ENCODE measurements at regions not wholly inside any gene's neighbourhood (a gene's known extent, or its start where the extent isn't known, plus 50 kb on each side); places are given as distances from the start of the nearest gene placed in this dataset.

DNA sequence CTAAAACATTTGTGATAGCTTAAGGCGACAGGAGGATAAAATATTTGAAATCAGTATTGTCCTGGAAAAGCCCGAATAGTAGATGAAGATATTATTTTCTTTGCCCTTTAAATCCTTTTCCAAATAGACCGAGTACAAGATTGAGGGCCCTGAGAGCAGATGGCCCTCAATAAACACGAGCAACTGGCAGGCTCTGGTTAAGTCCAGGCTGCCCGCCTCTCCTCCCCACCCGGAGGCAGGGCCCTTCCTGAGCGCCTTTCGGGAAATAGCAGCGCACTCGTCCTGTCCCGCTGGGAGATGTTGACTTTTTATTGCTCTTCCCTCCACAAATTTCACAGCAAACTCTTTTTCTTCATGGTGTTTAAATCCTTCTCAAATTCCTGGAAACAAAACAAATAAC, 50.8 kb upstream of the MAX start:
- Mint-ChIP-seq H3K36me3 (ENCODE audit: low read depth) (no peaks in the 10 kb centered on the region), H3K27ac (no peak overlapping the region), H3K4me3 (no peak overlapping the region), H3K4me1 (peaks cover 3% of the 10 kb centered on the region; the same call in 2 of the 3 replicates), H3K9me3 (no peaks in the 10 kb centered on the region; the same call in 2 of the 3 replicates), H3K27me3 (ENCODE audit: insufficient read depth, low read depth, poor library complexity) (peaks cover 2% of the 10 kb centered on the region)
- no peaks in the 10 kb centered on the region for H3K4me1 ChIP-seq (ENCODE audit: insufficient read depth)
- no peak overlapping the region for H3K27ac ChIP-seq (ENCODE audit: low read depth)
- no peak overlapping the region for H3K4me2 ChIP-seq
- H3K9me2 ChIP-seq (ENCODE audit: insufficient read depth) = 0 out of 2 replicates have a peak, but pooled peaks cover 7% of the 10 kb centered on the region
- peak overlapping the region; percentile 38; the same call in 1 of the 2 replicates for H2AFZ ChIP-seq
- TF ChIP-seq JUNB (IDR thresholded peaks at IDR 0.05; ENCODE audit: unreplicated experiment) (no peak), ZNF114 (CRISPR knock-in tag; IDR thresholded peaks at IDR 0.05) (no peak), NANOG (IDR thresholded peaks at IDR 0.05; ENCODE audit: borderline replicate concordance) (no peak)
- H4K20me1 ChIP-seq (replicated peaks; ENCODE audit: insufficient read depth) = no peaks in the 10 kb centered on the region
- no peaks in the 10 kb centered on the region for H3K79me2 ChIP-seq (replicated peaks; ENCODE audit: insufficient read depth)
- no peak overlapping the region for H3K4me3 ChIP-seq
- ATAC-seq (peak; percentile 36; the same call in 2 of the 3 replicates), DNase-seq (ENCODE audit: low spot score) (no peak)
- no peaks in the 10 kb centered on the region for H3F3A ChIP-seq (replicated peaks; ENCODE audit: low read depth)
- no peaks in the 10 kb centered on the region for H3K36me3 ChIP-seq (ENCODE audit: insufficient read depth)
- H3K27me3 ChIP-seq (ENCODE audit: insufficient read depth) = no peaks in the 10 kb centered on the region

DNA sequence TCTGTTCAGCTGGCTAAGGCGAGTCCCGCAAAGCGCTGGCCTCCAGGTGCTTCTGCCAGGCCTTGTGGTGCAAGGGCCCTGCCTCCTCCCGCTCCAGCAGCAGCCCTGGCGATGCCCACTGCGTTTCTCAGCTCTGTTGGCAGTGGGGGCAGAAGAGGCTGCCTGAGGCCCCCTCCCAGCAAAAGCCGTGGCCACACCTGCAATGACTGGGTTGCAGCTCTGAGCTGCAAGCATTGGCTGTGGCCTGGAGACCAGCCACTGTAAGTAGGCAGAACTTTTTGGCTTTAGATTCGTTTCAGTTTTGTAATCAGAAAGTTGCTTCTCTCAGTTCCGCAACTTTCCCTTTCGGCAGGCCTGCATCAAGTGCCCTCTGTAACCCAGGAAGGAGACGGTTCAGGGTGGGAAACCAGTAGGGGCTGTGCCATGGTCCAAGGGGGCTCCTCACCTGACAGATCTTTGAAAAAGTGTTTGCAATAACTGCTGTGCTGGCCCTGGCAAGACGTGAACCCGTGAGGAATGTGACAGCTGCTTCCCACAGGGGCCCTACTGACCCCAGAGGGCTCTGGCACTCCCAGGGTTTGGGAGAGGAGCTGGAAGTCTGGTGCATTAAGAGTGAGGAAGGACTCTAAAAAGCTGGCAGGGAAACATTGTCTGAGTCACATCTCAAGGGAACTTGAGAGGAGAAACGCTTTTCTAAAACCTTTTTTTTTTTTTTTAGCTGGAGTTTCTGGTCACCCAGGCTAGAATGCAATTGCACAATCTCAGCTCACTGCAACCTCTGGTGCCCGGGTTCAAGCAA, 54.5 kb upstream of the MAX start:
- no peaks in the 10 kb centered on the region for H3K36me3 ChIP-seq (ENCODE audit: insufficient read depth)
- ATAC-seq (peak; percentile 36; the same call in 1 of the 3 replicates), DNase-seq (ENCODE audit: low spot score) (no peak)
- H3K79me2 ChIP-seq (replicated peaks; ENCODE audit: insufficient read depth) = no peaks in the 10 kb centered on the region
- Mint-ChIP-seq H3K27ac (no peak overlapping the region), H3K9me3 (no peaks in the 10 kb centered on the region; the same call in 2 of the 3 replicates), H3K4me1 (peaks cover under 1% of the 10 kb centered on the region; the same call in 2 of the 3 replicates), H3K36me3 (ENCODE audit: low read depth) (no peaks in the 10 kb centered on the region), H3K4me3 (no peak overlapping the region), H3K27me3 (ENCODE audit: insufficient read depth, low read depth, poor library complexity) (peaks cover under 1% of the 10 kb centered on the region)
- no peak overlapping the region for H3K27ac ChIP-seq (ENCODE audit: low read depth)
- no peaks in the 10 kb centered on the region for H3F3A ChIP-seq (replicated peaks; ENCODE audit: low read depth)
- peak overlapping the region; percentile 74 for H2AFZ ChIP-seq
- no peaks in the 10 kb centered on the region for H3K4me1 ChIP-seq (ENCODE audit: insufficient read depth)
- H3K4me3 ChIP-seq = no peak overlapping the region
- H3K27me3 ChIP-seq (ENCODE audit: insufficient read depth) = no peaks in the 10 kb centered on the region
- no peaks in the 10 kb centered on the region for H4K20me1 ChIP-seq (replicated peaks; ENCODE audit: insufficient read depth)
- H3K9me2 ChIP-seq (ENCODE audit: insufficient read depth) = no peaks in the 10 kb centered on the region
- no peak overlapping the region for H3K4me2 ChIP-seq
- TF ChIP-seq ZNF331 (CRISPR knock-in tag; IDR thresholded peaks at IDR 0.05; ENCODE audit: low read depth) (no peak), EZH2 (IDR thresholded peaks at IDR 0.05; ENCODE audit: low read depth, unreplicated experiment) (no peak), JUNB (IDR thresholded peaks at IDR 0.05; ENCODE audit: unreplicated experiment) (no peak), REST (IDR thresholded peaks at IDR 0.05; ENCODE audit: unreplicated experiment) (no peak), NANOG (IDR thresholded peaks at IDR 0.05; ENCODE audit: borderline replicate concordance) (no peak), ZNF462 (CRISPR knock-in tag; IDR thresholded peaks at IDR 0.05) (no peak)
- TF ChIP-seq, protein P1, sequence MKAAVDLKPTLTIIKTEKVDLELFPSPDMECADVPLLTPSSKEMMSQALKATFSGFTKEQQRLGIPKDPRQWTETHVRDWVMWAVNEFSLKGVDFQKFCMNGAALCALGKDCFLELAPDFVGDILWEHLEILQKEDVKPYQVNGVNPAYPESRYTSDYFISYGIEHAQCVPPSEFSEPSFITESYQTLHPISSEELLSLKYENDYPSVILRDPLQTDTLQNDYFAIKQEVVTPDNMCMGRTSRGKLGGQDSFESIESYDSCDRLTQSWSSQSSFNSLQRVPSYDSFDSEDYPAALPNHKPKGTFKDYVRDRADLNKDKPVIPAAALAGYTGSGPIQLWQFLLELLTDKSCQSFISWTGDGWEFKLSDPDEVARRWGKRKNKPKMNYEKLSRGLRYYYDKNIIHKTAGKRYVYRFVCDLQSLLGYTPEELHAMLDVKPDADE (IDR thresholded peaks at IDR 0.05) = no peak

Data from GM23338 (cell line).